Smooth muscle cell (in vitro differentiated cells): ENCODE measurements at regions not wholly inside any gene's neighbourhood (a gene's known extent, or its start where the extent isn't known, plus 50 kb on each side); places are given as distances from the start of the nearest gene placed in this dataset.

Source experiments
- DNase-seq: peaks from one replicate; lab custom pipeline; 2025; ENCODE audit not compliant: unreplicated experiment; lab: John Stamatoyannopoulos, UW
- H2AFZ ChIP-seq: fragments of 200-600 bp; sonication (generic); 2 replicates; pipeline ENCODE4 v1.6.0; 2016; ENCODE audit warnings: antibody characterized with exemption, low read depth, mild to moderate bottlenecking
- H3F3A ChIP-seq: fragments of 200-600 bp; sonication (generic); 2 replicates; pipeline ENCODE4 v1.6.0; 2017; ENCODE audit warnings: antibody characterized with exemption, low read depth
- H3K27ac ChIP-seq: fragments of 200-600 bp; sonication (generic); 2 replicates; pipeline ENCODE4 v1.5.1; 2016; ENCODE audit warnings: low read depth, mild to moderate bottlenecking
- H3K27me3 ChIP-seq: fragments of 200-600 bp; sonication (generic); 2 replicates; pipeline ENCODE4 v1.6.1; 2016; ENCODE audit warnings: low read depth, mild to moderate bottlenecking
- H3K36me3 ChIP-seq: fragments of 200-600 bp; sonication (generic); 2 replicates; pipeline ENCODE4 v1.5.1; 2016; ENCODE audit warnings: low read depth
- H3K4me1 ChIP-seq: fragments of 200-600 bp; sonication (generic); 2 replicates; pipeline ENCODE4 v1.5.1; 2016; ENCODE audit warnings: low read depth
- H3K4me2 ChIP-seq: fragments of 200-600 bp; sonication (generic); 2 replicates; pipeline ENCODE4 v1.6.0; 2016; ENCODE audit warnings: mild to moderate bottlenecking
- H3K4me3 ChIP-seq: fragments of 200-600 bp; sonication (generic); 2 replicates; pipeline ENCODE4 v1.5.1; 2016; ENCODE audit warnings: mild to moderate bottlenecking
- H3K79me2 ChIP-seq: fragments of 200-600 bp; sonication (generic); 2 replicates; pipeline ENCODE4 v1.6.0; 2016; ENCODE audit warnings: low read depth, mild to moderate bottlenecking
- H3K9ac ChIP-seq: fragments of 200-600 bp; sonication (generic); 2 replicates; pipeline ENCODE4 v1.6.0; 2016; ENCODE audit warnings: low read depth
- H3K9me3 ChIP-seq: fragments of 200-600 bp; sonication (generic); replicated peaks from 2 replicates; pipeline ENCODE4 v1.5.1; 2016; ENCODE audit warnings: low read depth
- H4K20me1 ChIP-seq: fragments of 200-600 bp; sonication (generic); 2 replicates; pipeline ENCODE4 v1.6.0; 2016; ENCODE audit warnings: low read depth
- WGBS: methylation state at CpG from one replicate; pipeline ENCODE4 v1.1.7; 2016; ENCODE audit warnings: low lambda C conversion rate; 5-methylcytosine and 5-hydroxymethylcytosine counted together
- TF ChIP-seq, protein P1 (sequence below): fragments of 200-600 bp; sonication (generic); IDR thresholded peaks from 2 replicates; pipeline ENCODE4 v1.5.1; 2017; ENCODE audit warnings: borderline replicate concordance, mild to moderate bottlenecking, antibody characterized with exemption; ENCODE audit not compliant: insufficient read depth, poor library complexity, severe bottlenecking

DNA sequence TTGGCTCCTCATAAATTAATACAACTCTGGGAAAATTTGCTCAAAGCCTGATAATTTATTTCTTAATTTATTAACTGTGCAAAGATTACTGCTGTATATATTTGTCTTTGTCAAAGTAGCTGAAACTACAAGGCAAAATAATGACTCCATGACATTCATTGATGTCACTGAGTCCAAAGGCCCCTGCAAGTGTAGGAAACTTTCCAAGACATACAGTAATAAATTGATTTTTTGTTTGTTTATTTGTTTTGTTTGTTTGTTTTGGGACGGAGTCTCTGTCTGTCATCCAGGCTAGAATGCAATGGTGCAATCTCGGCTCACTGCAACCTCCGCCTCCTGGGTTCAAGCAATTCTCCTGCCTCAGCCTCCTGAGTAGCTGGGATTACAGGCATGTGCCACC lies 96.8 kb upstream of the LPP start:
- no peaks in the 10 kb centered on the region for H3K27me3 ChIP-seq
- no peaks in the 10 kb centered on the region for H3F3A ChIP-seq
- no peaks in the 10 kb centered on the region for H3K79me2 ChIP-seq
- TF ChIP-seq, protein P1, sequence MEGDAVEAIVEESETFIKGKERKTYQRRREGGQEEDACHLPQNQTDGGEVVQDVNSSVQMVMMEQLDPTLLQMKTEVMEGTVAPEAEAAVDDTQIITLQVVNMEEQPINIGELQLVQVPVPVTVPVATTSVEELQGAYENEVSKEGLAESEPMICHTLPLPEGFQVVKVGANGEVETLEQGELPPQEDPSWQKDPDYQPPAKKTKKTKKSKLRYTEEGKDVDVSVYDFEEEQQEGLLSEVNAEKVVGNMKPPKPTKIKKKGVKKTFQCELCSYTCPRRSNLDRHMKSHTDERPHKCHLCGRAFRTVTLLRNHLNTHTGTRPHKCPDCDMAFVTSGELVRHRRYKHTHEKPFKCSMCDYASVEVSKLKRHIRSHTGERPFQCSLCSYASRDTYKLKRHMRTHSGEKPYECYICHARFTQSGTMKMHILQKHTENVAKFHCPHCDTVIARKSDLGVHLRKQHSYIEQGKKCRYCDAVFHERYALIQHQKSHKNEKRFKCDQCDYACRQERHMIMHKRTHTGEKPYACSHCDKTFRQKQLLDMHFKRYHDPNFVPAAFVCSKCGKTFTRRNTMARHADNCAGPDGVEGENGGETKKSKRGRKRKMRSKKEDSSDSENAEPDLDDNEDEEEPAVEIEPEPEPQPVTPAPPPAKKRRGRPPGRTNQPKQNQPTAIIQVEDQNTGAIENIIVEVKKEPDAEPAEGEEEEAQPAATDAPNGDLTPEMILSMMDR: no peak
- 90% methylated on average over 3 of the region's 3 CpGs for WGBS
- no peaks in the 10 kb centered on the region for H3K36me3 ChIP-seq
- no peak for DNase-seq
- no peaks in the 10 kb centered on the region for H3K9me3 ChIP-seq
- no peak overlapping the region for H3K9ac ChIP-seq
- H2AFZ ChIP-seq: no peak overlapping the region
- no peak overlapping the region for H3K4me2 ChIP-seq
- no peaks in the 10 kb centered on the region for H4K20me1 ChIP-seq
- H3K27ac ChIP-seq: no peak overlapping the region
- no peak overlapping the region for H3K4me3 ChIP-seq
- H3K4me1 ChIP-seq: peaks cover 9% of the 10 kb centered on the region

DNA sequence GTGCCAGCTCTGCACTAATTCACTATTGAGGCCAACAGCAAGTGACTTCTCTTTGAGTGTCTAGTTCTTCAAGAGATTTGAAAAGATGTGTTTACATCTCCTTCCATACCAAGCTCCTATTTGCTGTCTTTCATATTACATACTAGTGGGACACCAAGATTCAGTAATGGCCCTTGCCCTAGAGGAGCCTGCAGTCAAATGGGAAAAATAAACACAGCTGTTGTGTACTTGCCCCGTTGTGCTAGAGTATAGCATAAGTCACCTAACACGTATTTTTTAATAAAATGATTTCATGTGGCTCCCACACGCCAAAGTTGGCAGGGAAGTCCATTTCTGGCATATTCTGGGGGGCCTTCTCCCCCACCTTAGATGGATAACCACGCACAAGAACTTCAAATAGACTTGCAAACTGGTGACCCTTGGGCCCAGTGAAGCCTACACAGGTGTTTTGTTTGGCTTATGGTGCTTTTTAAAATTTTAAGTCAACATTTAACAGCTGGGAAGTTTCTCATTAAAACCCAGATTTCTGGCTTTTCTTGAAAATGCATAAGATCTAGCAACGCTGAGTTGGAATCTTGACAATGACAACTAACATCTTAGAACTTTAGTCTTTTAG lies 95.3 kb upstream of the LPP start:
- no peak overlapping the region for H3K4me2 ChIP-seq
- WGBS: 93% methylated on average over 5 of the region's 5 CpGs
- H3K79me2 ChIP-seq: no peaks in the 10 kb centered on the region
- no peak overlapping the region for H3K4me3 ChIP-seq
- H3K27me3 ChIP-seq: no peaks in the 10 kb centered on the region
- no peaks in the 10 kb centered on the region for H3F3A ChIP-seq
- H3K36me3 ChIP-seq: no peaks in the 10 kb centered on the region
- H3K9ac ChIP-seq: no peak overlapping the region
- H3K9me3 ChIP-seq: no peaks in the 10 kb centered on the region
- no peaks in the 10 kb centered on the region for H4K20me1 ChIP-seq
- H3K27ac ChIP-seq: no peak overlapping the region
- H3K4me1 ChIP-seq: no peaks in the 10 kb centered on the region
- no peak for DNase-seq
- TF ChIP-seq, protein P1: no peak
- no peak overlapping the region for H2AFZ ChIP-seq

DNA sequence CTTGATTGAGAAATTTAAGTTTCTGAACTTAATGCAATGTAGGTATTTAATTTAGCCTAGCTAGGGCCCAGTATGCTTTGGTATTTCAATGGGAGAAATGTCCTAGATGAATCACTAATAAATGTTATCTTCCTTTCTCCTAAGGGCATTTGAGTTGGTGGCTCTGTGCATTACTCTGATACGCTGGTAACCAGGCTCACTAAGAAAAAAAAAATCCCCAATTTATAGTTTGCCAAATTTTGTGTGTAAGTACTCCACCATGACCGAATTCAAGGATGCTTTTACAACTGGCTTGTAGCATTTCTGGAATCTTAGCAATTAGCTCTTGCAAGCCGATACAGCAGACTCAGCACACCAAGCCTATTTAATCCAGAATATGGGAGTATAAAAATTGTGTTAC lies 94.6 kb upstream of the LPP start:
- 68% methylated on average over 3 of the region's 3 CpGs for WGBS
- H3K36me3 ChIP-seq: no peaks in the 10 kb centered on the region
- no peaks in the 10 kb centered on the region for H3K4me1 ChIP-seq
- H3K9me3 ChIP-seq: no peaks in the 10 kb centered on the region
- no peak for DNase-seq
- H3K4me3 ChIP-seq: no peak overlapping the region
- no peak overlapping the region for H3K9ac ChIP-seq
- no peaks in the 10 kb centered on the region for H3K79me2 ChIP-seq
- no peak overlapping the region for H2AFZ ChIP-seq
- H3F3A ChIP-seq: no peaks in the 10 kb centered on the region
- H3K27me3 ChIP-seq: no peaks in the 10 kb centered on the region
- no peak overlapping the region for H3K4me2 ChIP-seq
- no peaks in the 10 kb centered on the region for H4K20me1 ChIP-seq
- TF ChIP-seq, protein P1: no peak
- no peak overlapping the region for H3K27ac ChIP-seq

DNA sequence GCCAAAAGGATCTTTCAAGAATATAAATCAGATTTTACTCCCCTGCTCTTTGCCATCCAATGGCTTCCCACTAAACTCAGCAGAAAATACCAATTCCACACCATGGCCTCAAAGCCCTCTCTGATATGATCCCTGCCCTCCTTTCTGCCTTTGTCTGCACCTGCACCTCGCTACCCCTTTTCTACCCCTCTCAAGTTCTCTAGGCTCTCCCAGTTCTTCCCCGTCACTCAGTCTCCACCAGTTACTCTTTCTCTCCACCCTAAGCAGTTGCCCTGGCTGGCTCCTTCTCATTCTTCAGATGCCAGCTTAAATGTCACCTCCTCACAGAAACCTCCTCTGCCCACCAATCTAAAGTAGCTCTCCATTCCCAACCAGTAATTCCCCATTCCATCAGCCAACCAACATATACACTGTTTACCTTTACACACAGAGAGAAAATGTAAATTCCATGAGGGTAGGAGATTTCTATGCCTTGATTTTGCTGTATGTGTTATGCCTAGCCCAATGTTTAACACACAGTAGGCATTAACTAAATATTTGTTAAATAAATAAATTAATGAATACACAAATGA lies 93.6 kb upstream of the LPP start:
- 97% methylated on average over 2 of the region's 2 CpGs for WGBS
- DNase-seq: no peak
- no peak overlapping the region for H3K4me2 ChIP-seq

More for the DNA sequence above, 93.6 kb upstream of the LPP start:
- no peaks in the 10 kb centered on the region for H3K27me3 ChIP-seq
- H3F3A ChIP-seq: no peaks in the 10 kb centered on the region
- H4K20me1 ChIP-seq: no peaks in the 10 kb centered on the region
- H3K4me3 ChIP-seq: no peak overlapping the region
- H3K9ac ChIP-seq: no peak overlapping the region
- no peak overlapping the region for H3K27ac ChIP-seq
- H3K9me3 ChIP-seq: no peaks in the 10 kb centered on the region
- no peaks in the 10 kb centered on the region for H3K79me2 ChIP-seq
- H2AFZ ChIP-seq: no peak overlapping the region
- H3K36me3 ChIP-seq: no peaks in the 10 kb centered on the region
- TF ChIP-seq, protein P1: no peak
- no peaks in the 10 kb centered on the region for H3K4me1 ChIP-seq
